ENCODE measurements at regions not wholly inside any gene's neighbourhood (a gene's known extent, or its start where the extent isn't known, plus 50 kb on each side); places are given as distances from the start of the nearest gene placed in this dataset.

DNA sequence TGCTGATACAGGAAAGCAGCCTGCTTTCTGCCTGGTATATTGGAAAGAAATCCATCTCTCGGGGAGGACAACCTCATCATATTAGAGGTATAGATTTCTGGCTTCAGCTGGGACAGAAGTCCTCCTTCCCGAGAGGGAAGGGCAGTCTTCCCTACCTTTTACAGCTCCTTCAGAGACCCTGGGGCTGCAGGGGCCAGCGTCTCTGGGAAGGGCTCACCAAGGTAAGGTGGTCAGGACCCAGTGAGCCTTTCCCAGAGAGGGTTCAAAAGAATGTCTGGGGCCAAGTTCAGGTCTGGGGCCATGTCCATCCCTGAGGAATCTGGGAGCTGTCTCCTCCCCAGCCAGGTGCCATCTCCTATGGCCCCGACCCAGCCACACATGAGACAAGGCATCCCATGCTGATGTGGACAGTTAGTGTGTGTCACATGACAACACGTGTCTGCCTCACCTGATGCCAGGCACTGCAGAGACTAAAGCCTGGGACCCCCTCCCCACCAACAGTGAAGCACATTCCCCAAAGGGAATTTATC lies 136.4 kb downstream of the URI1 start:
- Histone ChIP-seq H3K27me3 (replicated peaks; ENCODE audit: insufficient read depth) (no peaks in the 10 kb centered on the region), H3K36me3 (no peaks in the 10 kb centered on the region), H3K27ac (no peak overlapping the region), H3K4me3 (no peak overlapping the region), H3K9me3 (no peaks in the 10 kb centered on the region), H3K4me1 (ENCODE audit: control insufficient read depth in 1 of 2, low read depth in 2 of 2) (no peaks in the 10 kb centered on the region)
- ATAC-seq (ENCODE audit: insufficient number of reproducible peaks, low FRiP score, low read depth) (no peak), DNase-seq (ENCODE audit: low spot score) (no peak)
- TF ChIP-seq, protein P1, sequence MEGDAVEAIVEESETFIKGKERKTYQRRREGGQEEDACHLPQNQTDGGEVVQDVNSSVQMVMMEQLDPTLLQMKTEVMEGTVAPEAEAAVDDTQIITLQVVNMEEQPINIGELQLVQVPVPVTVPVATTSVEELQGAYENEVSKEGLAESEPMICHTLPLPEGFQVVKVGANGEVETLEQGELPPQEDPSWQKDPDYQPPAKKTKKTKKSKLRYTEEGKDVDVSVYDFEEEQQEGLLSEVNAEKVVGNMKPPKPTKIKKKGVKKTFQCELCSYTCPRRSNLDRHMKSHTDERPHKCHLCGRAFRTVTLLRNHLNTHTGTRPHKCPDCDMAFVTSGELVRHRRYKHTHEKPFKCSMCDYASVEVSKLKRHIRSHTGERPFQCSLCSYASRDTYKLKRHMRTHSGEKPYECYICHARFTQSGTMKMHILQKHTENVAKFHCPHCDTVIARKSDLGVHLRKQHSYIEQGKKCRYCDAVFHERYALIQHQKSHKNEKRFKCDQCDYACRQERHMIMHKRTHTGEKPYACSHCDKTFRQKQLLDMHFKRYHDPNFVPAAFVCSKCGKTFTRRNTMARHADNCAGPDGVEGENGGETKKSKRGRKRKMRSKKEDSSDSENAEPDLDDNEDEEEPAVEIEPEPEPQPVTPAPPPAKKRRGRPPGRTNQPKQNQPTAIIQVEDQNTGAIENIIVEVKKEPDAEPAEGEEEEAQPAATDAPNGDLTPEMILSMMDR (IDR thresholded peaks at IDR 0.05) = no peak

DNA sequence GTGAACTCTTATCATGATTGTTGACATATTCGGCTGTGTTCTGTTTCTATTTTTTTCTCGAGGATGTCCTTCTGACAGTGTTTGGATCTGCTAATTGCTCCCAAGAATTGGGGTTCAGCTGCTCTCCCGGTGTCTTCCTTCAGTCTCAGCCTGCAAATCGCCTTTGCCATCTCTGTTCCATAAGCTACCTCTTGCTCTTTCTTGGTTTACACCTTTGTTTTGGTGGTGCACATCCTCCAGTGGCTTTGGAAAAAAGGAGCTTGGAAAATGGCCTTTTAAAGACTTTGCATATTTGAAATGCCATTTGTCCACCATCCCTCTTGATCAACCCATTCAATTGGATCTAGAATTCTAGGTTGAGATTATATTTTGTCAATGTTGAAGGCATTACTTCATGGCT lies 137.2 kb downstream of the URI1 start:
- Histone ChIP-seq H3K4me3 (no peak overlapping the region), H3K9me3 (no peaks in the 10 kb centered on the region), H3K4me1 (ENCODE audit: control insufficient read depth in 1 of 2, low read depth in 2 of 2) (no peaks in the 10 kb centered on the region), H3K36me3 (no peaks in the 10 kb centered on the region), H3K27ac (no peak overlapping the region), H3K27me3 (replicated peaks; ENCODE audit: insufficient read depth) (no peaks in the 10 kb centered on the region)
- TF ChIP-seq, protein P1 (IDR thresholded peaks at IDR 0.05) = no peak
- ATAC-seq (ENCODE audit: insufficient number of reproducible peaks, low FRiP score, low read depth) = no peak
- DNase-seq (ENCODE audit: low spot score) = no peak

DNA sequence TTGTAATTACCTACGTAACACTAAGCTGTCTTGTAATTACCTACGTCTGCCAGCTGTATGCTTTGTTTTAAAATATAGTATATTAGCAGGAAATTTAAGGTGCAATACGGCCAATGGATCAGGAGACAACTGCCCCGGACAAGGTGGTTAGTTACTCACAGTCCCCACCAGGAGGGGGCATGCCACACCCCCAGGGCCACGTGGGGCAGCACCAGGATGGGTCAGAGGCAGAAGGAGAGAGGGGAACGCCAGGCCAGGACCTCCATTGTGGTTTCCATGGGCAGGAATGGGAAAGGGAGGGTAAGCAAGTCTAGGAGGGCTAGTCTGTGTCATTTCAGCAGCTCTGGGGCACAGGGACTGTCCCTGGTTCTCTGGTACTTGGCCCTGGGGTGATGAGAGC lies 140.1 kb downstream of the URI1 start:
- ATAC-seq (ENCODE audit: insufficient number of reproducible peaks, low FRiP score, low read depth) (no peak), DNase-seq (ENCODE audit: low spot score) (no peak)
- no peaks in the 10 kb centered on the region for H3K27me3 ChIP-seq (replicated peaks; ENCODE audit: insufficient read depth)
- H3K9me3 ChIP-seq = no peaks in the 10 kb centered on the region
- no peak overlapping the region for H3K27ac ChIP-seq
- no peaks in the 10 kb centered on the region for H3K36me3 ChIP-seq
- no peak overlapping the region for H3K4me3 ChIP-seq
- TF ChIP-seq, protein P1 (IDR thresholded peaks at IDR 0.05) = no peak
- H3K4me1 ChIP-seq (ENCODE audit: control insufficient read depth in 1 of 2, low read depth in 2 of 2) = no peaks in the 10 kb centered on the region

DNA sequence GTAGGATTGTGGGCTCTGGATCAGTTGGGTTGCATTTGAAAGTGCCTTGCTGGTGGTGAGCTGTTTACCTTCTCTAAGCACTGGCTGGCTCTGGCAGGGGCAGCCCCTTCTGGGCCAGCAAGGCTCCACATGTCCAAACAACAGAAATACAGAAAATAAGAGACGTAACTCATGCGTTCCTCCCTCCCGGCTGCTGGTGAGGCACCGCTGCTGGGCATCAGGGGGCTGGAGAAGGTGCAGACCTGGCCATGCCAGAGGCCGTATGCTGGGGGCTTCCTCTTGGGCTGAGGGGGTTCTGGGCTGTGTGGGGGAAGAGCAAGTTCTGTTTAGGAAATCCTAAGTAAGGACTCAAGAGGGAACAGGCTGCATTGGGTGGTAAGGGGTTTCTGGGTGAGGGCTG lies 140.6 kb downstream of the URI1 start:
- Histone ChIP-seq H3K27ac (no peak overlapping the region), H3K9me3 (no peaks in the 10 kb centered on the region), H3K4me1 (ENCODE audit: control insufficient read depth in 1 of 2, low read depth in 2 of 2) (no peaks in the 10 kb centered on the region), H3K4me3 (no peak overlapping the region), H3K36me3 (no peaks in the 10 kb centered on the region), H3K27me3 (replicated peaks; ENCODE audit: insufficient read depth) (no peaks in the 10 kb centered on the region)
- ATAC-seq (ENCODE audit: insufficient number of reproducible peaks, low FRiP score, low read depth) = no peak
- TF ChIP-seq, protein P1 (IDR thresholded peaks at IDR 0.05) = no peak
- no peak for DNase-seq (ENCODE audit: low spot score)

DNA sequence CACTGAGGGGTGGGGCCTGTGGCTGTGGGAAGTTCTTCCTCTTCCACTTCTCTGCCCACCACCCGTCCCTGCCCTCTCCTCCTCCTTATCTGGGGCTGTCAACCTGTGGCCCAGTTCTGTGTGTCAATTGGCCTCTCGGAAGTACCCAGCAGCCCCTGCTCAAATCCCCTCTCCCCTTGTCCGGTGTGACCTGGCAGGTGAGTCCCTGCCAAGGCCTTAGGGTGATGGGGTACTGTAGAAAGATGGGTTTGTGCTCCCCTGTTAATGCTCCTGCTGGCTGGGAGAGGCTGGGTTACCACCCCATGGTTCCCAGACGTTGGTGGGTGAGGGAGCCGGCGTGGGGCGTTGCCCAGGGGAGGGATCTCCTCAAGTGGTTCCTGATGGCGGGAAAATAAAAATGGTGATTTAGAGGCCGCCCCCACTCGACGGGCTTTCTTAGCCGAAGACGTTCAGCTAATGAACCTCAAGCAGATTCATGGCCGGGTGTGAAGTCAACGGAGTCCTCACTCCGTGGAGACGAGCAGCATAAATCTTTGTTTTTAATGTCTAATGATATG lies 141.2 kb downstream of the URI1 start:
- Histone ChIP-seq H3K27ac (no peak overlapping the region), H3K9me3 (no peaks in the 10 kb centered on the region), H3K36me3 (no peaks in the 10 kb centered on the region), H3K27me3 (replicated peaks; ENCODE audit: insufficient read depth) (no peaks in the 10 kb centered on the region), H3K4me3 (no peak overlapping the region), H3K4me1 (ENCODE audit: control insufficient read depth in 1 of 2, low read depth in 2 of 2) (no peaks in the 10 kb centered on the region)
- TF ChIP-seq, protein P1 (IDR thresholded peaks at IDR 0.05) = no peak
- ATAC-seq (ENCODE audit: insufficient number of reproducible peaks, low FRiP score, low read depth) (no peak), DNase-seq (ENCODE audit: low spot score) (no peak)

Data from thoracic aorta (tissue), 2 donors.